HG03045 (cell line): ENCODE measurements at regions not wholly inside any gene's neighbourhood (a gene's known extent, or its start where the extent isn't known, plus 50 kb on each side); places are given as distances from the start of the nearest gene placed in this dataset.

Experiments
- ATAC-seq: cut with Tn5 transposase; IDR thresholded peaks from one replicate; pipeline ENCODE4 v1.9.1; 2021; ENCODE audit warnings: mild to moderate bottlenecking, moderate library complexity; ENCODE audit not compliant: unreplicated experiment

DNA sequence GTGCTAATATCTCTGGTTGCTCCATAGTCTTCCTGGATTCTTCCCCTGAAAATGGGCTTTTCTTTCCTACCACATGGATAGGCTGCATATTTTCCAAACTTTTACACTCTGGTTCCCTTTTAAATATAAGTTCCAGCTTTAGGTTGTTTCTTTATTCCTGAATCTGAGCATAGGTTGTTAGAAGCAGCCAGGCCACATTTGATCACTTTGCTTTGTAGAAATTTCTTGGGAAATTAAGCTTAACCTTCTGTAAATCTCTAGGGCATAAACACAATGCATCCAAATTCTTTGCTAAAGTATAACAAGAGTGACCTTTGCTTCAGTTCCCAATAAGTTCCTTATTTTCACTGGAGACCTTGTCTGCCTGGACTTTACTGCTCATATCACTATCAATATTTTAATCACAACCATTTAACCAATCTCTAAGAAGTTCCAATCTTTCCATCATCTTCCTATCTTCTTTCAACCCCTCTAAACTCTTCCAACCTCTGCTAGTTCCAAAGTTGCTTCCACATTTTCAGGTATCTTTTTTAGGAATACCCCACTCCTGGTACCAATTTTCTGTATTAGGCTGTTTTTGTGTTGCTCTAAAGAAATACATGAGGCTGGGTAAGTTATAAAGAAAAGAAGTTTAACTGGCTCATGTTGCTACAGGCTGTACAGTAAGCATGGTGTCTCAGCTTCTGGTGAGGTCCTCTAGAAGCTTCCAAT lies 389.6 kb upstream of the HS6ST1 start:
- no peak for ATAC-seq

DNA sequence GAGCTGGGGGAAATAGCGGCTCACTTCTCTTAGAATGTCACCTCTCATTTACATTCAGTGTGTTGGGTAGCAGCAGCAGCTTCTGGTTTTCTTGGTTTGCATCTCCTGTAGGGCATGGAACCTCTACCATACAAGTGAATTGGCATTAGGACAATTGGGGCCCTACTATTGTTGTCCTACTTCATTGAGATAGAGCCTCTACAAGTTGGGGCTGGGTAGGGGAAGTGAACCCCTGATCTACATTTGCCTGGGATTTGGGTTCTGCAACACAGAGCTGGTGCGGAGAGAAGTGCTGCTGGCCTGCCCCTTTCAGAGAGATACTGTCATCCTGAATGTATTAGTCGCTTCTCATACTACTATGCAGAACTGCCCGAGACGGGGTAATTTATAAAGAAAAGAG lies 391.6 kb upstream of the HS6ST1 start:
- no peak for ATAC-seq

- no peak for ATAC-seq
Measured at GRCh38 chr2:128710729-128711128, 392.1 kb upstream of the HS6ST1 start.

- no peak for ATAC-seq
Measured at GRCh38 chr2:128714285-128714684, 395.6 kb upstream of the HS6ST1 start.

DNA sequence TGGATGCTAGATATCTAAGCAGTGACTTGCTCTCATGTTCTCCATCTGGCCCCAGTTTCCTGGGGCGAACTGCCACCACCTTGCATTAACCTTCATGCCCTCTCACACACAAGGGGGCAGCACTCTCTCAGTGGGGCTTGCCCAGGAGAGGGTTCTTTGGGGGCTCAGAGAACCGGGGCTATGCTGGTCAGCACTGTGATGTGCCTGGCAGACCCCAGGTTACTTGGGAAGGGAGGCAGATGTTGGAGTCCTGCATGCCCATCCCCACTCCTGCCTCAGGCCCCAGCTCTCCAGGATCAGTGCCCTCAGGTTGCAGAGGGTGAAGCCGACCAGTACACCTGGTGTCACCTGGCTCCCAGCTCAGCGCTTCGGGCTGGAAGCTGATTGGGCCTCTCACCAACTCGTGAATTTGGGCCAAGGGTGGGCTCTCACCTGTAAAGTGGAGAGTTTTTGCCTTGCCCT lies 396.2 kb upstream of the HS6ST1 start:
- ATAC-seq: no peak

DNA sequence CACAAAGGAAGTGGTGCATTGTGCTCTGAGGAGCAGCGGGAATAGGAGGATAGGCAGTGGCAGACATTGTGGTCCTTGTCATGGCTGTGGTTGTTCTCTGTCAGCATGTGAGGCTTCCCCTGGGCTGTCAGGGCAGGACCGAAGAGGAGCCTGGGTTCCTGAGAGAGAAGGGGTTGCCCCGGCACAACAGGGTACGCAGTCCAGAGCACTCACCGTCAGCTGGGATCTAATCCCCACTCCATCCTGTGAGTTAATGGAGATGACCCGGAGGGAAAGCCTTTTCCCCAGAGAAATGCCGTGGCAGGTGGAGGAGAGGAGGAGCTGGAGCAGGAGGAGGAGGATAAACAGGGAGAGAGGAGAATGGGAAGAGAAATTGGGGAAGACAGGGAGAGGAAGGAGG lies 396.7 kb upstream of the HS6ST1 start:
- ATAC-seq: no peak

GRCh38 chr2:128716299-128716721 lies 397.6 kb upstream of the HS6ST1 start:
- ATAC-seq: no peak

DNA sequence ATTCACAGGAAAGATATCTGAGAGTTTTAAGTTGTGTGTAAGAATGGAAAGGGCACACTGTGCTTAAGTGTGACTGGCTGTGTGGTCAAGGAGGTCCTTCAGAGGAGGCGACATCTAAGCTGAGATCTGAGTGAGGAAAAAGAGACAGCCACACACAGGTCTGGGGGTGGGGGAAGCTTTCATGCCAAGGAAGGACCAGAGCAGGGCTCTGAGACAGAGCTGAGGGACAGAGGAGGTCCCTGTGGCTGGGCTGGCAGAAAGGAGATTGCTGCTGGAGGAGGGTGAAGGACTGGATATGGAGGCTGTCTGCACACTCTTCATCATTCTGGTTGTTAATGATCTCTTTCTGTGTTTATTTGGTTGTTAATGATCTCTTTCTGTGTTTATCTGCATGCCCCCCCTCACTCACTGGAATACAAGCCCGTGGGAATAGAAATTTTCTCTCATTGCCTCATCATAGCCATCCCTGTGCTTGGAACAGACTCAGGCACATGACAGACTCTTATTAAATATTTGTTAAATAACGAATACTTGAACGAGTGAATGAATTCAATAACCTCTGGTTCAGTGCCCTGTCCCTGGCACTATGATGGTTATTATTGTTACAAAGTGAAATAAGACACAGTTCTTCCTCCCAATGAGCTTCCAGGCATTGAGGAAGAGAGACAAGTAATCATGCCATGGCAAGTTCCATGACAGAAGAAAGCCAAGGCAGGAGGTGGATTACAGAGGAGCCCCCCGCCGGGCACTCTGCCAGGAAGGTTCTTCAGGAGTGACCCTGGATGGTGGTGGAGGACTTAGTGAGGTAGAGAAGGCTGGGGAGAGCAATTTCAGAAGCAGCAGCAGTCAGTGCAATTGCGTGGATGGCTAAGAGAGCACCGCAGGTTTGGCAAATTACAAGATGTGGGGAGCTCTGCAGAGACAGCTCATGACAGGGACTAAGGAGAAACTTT lies 399.4 kb upstream of the HS6ST1 start:
- ATAC-seq: no peak

- ATAC-seq: no peak
Measured at GRCh38 chr2:128720080-128721022, 401.7 kb upstream of the HS6ST1 start.

DNA sequence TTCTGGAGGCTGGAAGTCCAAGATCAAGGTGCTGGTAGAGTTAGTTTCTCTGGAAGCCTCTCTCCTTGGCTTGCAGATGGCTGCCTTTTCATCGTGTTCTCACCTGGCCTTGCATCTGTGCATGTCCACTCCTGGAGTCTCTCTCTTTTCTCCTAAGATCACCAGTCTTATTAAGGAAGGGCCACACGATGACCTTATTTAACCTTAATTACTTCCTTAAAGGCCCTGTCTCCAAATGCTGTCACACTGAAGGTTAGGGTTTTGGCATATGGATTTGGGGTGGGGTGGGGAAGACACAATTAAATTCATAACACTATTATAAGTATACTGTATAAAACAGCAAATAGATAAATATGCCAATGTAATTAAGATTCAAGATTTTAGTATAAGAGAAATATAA lies 402.4 kb upstream of the HS6ST1 start:
- no peak for ATAC-seq

DNA sequence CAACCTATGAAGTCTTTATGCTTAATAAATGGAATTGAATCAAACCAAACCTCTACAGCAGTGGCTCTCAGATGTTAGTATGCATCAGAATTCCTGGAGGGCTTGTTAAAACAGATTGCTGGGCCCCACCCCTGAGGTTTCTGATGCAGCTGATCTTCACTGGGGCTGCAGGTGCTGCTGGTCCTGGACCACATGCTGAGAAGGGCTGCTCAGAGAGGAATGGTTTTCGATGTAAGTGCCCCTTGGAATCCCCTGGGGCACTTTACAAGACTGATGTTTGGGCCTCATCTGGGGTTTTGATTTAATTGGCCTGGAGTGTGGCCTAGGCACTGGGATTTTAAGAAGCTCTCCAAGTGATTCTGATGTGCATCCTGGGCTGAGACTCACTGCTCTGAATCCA lies 403.8 kb upstream of the HS6ST1 start:
- ATAC-seq: no peak

DNA sequence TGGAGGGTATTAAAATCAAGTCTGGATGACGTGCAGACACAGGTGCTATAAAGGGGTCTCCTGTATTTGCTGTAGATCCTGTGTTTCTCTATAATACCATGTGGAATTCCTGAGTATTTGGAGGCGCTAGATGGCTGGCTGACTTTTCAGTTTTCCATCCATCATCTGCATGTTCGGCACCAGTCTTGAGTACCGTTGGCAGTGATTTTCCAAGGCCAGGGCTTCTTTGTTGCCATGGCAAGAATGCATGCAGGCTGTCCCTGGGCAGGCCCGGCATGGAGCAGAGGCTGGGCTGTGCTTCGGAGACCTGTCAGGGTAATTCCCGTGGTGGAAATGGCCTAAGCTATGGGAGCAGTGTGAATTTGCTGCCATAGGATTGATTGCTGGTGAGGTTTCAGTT lies 405.9 kb upstream of the HS6ST1 start:
- no peak for ATAC-seq

GRCh38 chr2:128724972-128725371 lies 406.3 kb upstream of the HS6ST1 start:
- no peak for ATAC-seq

- no peak for ATAC-seq
Measured at GRCh38 chr2:128726236-128726635, 407.6 kb upstream of the HS6ST1 start.

GRCh38 chr2:128726911-128727310 lies 408.2 kb upstream of the HS6ST1 start:
- ATAC-seq: no peak

DNA sequence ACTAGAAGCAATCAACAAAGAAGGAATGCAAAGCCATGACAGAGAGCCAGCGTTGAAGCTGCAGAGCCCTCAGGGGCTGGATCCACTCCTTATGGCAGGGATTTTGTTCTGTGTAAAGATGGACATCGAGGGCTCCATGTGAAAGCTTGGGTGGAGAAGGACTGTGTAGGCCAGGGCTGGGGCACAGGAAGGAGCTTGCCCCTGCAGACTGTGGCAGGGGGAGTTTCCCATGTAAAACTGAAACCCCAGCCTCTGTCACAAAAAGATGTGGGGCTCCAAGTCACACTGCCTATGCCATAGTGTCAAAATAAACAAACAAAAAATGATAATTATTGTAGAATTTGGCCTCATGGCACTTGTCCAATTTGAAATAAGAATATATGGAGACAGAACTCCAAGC lies 408.7 kb upstream of the HS6ST1 start:
- no peak for ATAC-seq

DNA sequence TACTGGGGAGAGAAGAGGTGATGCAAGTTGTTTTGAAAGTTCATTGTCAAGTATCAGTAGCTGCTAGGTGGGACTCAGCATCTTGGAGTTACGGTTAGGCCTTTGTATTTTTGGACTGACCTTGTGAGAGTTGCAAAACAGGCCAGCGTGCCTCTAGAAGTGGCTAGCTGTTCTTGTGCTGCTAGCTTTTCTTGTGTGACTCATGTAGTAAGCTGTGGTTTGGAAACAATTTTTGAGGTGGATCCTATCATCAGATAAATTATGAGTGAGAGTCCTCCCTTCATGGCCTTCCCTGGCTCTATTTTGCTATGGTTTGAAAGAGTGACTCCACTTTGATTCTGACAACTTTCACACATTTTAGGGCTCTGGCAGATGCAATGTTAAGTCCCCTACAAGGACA lies 409.2 kb upstream of the HS6ST1 start:
- no peak for ATAC-seq

GRCh38 chr2:128729051-128729450 lies 410.4 kb upstream of the HS6ST1 start:
- ATAC-seq: no peak

DNA sequence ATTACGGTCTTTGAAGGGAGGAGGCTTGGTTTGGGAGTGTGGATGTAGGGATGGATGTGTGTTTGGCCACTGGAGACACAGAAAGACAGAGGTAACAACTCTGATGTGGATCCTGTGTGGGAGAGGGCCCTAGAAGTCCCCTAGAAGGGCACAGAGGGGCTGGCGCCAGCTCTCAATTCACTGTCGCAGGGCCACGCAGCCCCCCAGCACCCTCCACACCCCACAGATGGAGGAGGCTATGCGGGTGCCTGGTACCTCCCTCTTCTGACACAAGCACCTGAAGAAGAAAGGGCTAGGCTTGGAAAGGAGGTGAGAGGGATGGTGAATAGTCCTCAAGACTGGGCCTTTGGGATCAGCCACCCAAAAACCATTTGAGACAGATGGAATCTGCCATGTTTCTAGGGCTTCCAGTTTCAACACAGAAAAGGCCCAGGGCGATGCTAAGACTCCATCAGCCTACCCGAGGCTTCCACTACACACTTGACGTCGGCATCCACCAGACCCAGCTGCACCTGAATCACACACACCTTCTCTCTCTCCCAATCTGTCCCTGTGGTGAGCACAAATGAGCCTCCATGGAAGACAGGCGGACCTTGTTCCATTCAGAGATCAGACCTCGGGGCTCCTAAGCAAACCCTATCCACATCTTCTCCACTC lies 413.5 kb upstream of the HS6ST1 start:
- ATAC-seq: no peak

DNA sequence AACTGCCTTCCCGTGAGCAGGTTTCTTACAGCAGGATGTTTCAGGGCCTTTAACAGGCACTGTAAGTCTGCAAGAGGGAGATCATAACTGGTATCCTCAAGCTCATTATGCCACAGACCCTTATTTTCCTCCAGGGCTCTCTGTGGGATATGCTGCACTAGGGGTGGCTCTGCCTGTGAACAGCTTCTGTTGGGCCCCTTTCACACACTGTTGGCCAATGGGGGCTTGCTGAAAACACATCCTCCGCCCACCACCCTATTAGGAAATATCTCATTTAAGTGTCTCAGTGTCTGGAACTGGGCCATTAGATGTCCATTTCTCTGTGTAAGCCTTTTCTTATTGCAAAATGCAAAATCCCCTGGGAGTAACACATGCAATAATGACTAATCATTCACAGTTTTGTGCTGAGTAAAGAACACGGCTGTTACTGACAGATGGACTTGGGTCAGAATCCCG lies 414.3 kb upstream of the HS6ST1 start:
- ATAC-seq: no peak
